ENCODE measurements at regions not wholly inside any gene's neighbourhood (a gene's known extent, or its start where the extent isn't known, plus 50 kb on each side); places are given as distances from the start of the nearest gene placed in this dataset.

DNA sequence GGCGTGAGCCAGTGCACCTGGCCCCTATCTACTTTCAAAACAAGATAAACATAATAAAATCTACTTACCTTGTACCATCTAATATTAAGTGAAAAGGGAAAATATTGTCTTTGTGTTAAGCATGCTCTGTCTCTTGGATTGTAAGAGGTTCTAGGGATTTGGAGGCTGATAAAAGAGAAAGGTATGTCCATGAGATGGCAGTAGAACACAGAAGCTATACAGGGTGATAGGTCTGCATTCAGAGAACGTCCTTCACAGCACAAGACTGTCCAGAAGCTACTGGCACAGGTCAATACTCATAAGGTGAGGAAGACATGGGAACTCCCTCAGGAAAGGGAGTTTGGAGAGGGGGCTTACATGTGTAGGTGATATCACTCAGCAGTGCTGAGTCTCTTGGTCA is 135.5 kb downstream of the TMEM47 start:
- TF ChIP-seq BHLHE40 (IDR thresholded peaks at IDR 0.05; ENCODE audit: low read depth, low read length), result no peak
- TF ChIP-seq, protein P1, sequence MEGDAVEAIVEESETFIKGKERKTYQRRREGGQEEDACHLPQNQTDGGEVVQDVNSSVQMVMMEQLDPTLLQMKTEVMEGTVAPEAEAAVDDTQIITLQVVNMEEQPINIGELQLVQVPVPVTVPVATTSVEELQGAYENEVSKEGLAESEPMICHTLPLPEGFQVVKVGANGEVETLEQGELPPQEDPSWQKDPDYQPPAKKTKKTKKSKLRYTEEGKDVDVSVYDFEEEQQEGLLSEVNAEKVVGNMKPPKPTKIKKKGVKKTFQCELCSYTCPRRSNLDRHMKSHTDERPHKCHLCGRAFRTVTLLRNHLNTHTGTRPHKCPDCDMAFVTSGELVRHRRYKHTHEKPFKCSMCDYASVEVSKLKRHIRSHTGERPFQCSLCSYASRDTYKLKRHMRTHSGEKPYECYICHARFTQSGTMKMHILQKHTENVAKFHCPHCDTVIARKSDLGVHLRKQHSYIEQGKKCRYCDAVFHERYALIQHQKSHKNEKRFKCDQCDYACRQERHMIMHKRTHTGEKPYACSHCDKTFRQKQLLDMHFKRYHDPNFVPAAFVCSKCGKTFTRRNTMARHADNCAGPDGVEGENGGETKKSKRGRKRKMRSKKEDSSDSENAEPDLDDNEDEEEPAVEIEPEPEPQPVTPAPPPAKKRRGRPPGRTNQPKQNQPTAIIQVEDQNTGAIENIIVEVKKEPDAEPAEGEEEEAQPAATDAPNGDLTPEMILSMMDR (conservative IDR thresholded peaks at IDR 0.05; ENCODE audit: low read depth, low read length), result no peak
- no peak for TF ChIP-seq MAFK (IDR thresholded peaks at IDR 0.05; ENCODE audit: low read depth, low read length)
- TF ChIP-seq POLR2A (IDR thresholded peaks at IDR 0.05; ENCODE audit: low read depth, low read length), result no peak
- TF ChIP-seq MAZ (IDR thresholded peaks at IDR 0.05; ENCODE audit: borderline replicate concordance, low read depth, low read length), result no peak
- TF ChIP-seq, protein P2, sequence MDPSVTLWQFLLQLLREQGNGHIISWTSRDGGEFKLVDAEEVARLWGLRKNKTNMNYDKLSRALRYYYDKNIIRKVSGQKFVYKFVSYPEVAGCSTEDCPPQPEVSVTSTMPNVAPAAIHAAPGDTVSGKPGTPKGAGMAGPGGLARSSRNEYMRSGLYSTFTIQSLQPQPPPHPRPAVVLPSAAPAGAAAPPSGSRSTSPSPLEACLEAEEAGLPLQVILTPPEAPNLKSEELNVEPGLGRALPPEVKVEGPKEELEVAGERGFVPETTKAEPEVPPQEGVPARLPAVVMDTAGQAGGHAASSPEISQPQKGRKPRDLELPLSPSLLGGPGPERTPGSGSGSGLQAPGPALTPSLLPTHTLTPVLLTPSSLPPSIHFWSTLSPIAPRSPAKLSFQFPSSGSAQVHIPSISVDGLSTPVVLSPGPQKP (IDR thresholded peaks at IDR 0.05; ENCODE audit: borderline replicate concordance, low read depth, low read length), result no peak
- TF ChIP-seq RAD21 (IDR thresholded peaks at IDR 0.05; ENCODE audit: low read length), result no peak

Measured in IMR-90 (cell line).